ENCODE measurements at regions not wholly inside any gene's neighbourhood (a gene's known extent, or its start where the extent isn't known, plus 50 kb on each side); places are given as distances from the start of the nearest gene placed in this dataset.
A peak's percentile ranks its signal among the peaks of the same experiment; 100 is the strongest.
"Not testable (repeated sequence)": the region's sequence is repeated elsewhere in the genome, so short reads cannot be mapped to it uniquely, and the experiment has no call there.

DNA sequence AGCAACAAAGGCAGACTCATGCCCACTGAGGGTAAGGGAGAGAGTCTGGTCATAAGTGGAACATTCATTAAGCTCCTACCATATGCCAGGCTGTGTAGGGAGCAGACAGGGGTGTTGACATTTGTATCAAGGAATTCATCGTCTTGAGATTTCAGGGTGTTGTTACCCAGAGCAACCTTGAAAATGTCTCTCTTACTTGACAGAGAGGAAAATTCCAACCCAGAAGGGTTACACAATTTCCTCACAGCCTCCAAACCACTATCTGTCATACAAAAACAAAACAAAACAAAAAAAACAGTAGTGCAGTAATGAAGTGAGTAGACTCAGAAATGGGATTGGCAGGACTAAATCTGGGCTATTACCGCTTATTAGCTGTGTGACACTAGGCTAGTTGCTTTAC is 113.2 kb downstream of the MIAT start:
- TF ChIP-seq, protein P1, sequence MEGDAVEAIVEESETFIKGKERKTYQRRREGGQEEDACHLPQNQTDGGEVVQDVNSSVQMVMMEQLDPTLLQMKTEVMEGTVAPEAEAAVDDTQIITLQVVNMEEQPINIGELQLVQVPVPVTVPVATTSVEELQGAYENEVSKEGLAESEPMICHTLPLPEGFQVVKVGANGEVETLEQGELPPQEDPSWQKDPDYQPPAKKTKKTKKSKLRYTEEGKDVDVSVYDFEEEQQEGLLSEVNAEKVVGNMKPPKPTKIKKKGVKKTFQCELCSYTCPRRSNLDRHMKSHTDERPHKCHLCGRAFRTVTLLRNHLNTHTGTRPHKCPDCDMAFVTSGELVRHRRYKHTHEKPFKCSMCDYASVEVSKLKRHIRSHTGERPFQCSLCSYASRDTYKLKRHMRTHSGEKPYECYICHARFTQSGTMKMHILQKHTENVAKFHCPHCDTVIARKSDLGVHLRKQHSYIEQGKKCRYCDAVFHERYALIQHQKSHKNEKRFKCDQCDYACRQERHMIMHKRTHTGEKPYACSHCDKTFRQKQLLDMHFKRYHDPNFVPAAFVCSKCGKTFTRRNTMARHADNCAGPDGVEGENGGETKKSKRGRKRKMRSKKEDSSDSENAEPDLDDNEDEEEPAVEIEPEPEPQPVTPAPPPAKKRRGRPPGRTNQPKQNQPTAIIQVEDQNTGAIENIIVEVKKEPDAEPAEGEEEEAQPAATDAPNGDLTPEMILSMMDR (IDR thresholded peaks at IDR 0.05; ENCODE audit: low read depth, low read length), result no peak
- Histone ChIP-seq H3K27ac (no peak overlapping the region), H3K4me3 (no peak overlapping the region), H3K27me3 (no peaks in the 10 kb centered on the region), H3K9me3 (ENCODE audit: low read depth) (no peaks in the 10 kb centered on the region), H3K36me3 (no peaks in the 10 kb centered on the region), H3K4me1 (ENCODE audit: low read depth) (no peaks in the 10 kb centered on the region)
- DNase-seq (ENCODE audit: low read depth in 1 of 2, low spot score in 1 of 2), result peak in 1 of 2 donors; percentile 90

DNA sequence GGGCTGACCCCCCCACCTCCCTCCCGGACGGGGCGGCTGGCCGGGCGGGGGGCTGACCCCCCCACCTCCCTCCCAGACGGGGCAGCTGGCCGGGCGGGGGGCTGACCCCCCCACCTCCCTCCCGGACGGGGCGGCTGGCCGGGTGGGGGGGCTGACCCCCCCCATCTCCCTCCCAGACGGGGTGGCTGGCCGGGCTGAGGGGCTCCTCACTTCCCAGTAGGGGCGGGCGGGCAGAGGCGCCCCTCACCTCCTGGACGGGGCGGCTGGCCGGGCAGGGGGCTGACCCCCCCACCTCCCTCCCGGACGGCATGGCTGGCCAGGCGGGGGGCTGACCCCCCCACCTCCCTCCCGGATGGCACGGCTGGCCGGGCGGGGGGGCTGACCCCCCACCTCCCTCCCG is 115.7 kb downstream of the MIAT start:
- not testable (repeated sequence) for H3K27ac ChIP-seq; H3K36me3 ChIP-seq; H3K4me3 ChIP-seq; H3K9me3 ChIP-seq (ENCODE audit: low read depth); DNase-seq (ENCODE audit: low read depth in 1 of 2, low spot score in 1 of 2); H3K27me3 ChIP-seq; H3K4me1 ChIP-seq (ENCODE audit: low read depth)

DNA sequence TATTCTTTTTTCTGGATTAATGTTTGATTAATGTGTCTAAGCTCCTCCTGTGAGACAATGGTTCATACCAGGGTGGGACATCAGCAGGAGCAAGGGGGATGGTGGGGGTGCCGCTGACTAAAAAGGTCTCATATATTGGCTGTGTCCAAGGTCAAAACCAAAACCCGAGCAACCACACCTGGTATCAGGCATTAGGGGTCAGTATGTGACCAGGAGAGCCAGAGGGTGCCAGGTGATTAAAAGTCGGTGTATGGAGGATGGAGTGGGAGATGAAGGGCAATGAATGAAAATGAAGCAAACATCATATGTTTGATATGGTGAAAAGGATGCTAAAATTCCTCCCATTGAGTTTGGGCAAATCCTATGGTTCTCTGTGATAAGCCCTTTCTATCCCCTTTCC is 118.0 kb downstream of the MIAT start:
- DNase-seq (ENCODE audit: low read depth in 1 of 2, low spot score in 1 of 2), result no peak
- Histone ChIP-seq H3K4me3 (no peak overlapping the region), H3K36me3 (no peaks in the 10 kb centered on the region), H3K4me1 (ENCODE audit: low read depth) (peaks cover 15% of the 10 kb centered on the region), H3K9me3 (ENCODE audit: low read depth) (no peaks in the 10 kb centered on the region), H3K27me3 (no peaks in the 10 kb centered on the region), H3K27ac (no peak overlapping the region)
- TF ChIP-seq, protein P1 (IDR thresholded peaks at IDR 0.05; ENCODE audit: low read depth, low read length), result no peak

DNA sequence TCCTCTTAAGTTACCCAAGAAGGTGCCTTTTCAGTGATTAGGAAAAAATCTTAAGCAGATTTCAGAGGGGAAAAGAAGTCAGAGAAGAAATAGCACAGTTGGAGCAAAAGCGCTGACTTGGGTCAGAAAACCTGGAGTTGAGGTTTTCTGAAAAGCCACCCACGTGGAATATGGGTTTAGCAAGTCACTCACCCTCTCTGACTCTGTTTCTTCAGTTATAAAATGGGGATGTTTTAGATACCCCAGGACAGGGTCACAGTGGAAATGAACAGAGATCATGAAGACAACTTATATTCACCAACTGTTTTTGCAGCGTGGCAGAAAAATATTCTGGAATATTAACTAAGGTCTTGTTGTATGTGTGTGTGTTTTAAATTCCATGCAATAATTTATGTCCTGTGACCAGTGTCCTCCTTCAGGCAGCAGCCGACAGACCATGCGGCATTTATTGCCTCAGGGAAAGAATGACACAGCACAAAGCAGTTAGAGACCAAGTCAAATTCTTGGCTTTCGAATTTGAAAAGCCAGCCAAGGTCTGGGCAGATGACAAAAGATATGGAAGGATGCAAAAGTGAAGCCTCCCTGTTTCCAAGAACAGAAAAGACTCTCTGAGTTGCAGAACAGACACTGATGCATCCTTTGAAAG is 119.9 kb downstream of the MIAT start:
- no peaks in the 10 kb centered on the region for H3K9me3 ChIP-seq (ENCODE audit: low read depth)
- TF ChIP-seq, protein P1 (IDR thresholded peaks at IDR 0.05; ENCODE audit: low read depth, low read length), result no peak
- DNase-seq (ENCODE audit: low read depth in 1 of 2, low spot score in 1 of 2), result peak in 1 of 2 donors; percentile 25
- H3K27ac ChIP-seq, result no peak overlapping the region
- H3K27me3 ChIP-seq, result no peaks in the 10 kb centered on the region
- H3K4me1 ChIP-seq (ENCODE audit: low read depth), result peaks cover 23% of the 10 kb centered on the region
- H3K36me3 ChIP-seq, result no peaks in the 10 kb centered on the region
- H3K4me3 ChIP-seq, result no peak overlapping the region

DNA sequence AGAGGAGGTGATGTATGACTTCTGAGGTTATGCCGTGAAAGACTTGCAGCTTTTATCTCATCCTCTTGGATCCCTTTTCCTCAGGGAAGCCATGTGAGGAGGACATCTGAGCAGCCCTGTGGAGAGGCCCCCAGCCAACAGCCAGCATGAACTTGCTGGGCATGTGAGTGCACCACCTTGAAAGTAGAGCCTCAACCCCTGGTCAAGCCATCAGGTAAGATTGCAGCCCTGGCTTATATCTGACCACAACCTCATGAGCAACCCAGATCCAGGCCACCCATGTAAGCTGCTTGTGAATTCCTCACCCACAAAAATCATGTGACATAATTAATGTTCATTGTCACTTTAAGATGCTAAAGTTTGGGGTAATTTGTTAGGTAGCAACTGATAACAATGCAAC is 121.0 kb downstream of the MIAT start:
- H3K36me3 ChIP-seq, result no peaks in the 10 kb centered on the region
- H3K27ac ChIP-seq, result no peak overlapping the region
- TF ChIP-seq, protein P1 (IDR thresholded peaks at IDR 0.05; ENCODE audit: low read depth, low read length), result no peak
- no peaks in the 10 kb centered on the region for H3K27me3 ChIP-seq
- H3K4me3 ChIP-seq, result no peak overlapping the region
- DNase-seq (ENCODE audit: low read depth in 1 of 2, low spot score in 1 of 2), result no peak
- peaks cover 23% of the 10 kb centered on the region for H3K4me1 ChIP-seq (ENCODE audit: low read depth)
- H3K9me3 ChIP-seq (ENCODE audit: low read depth), result no peaks in the 10 kb centered on the region

DNA sequence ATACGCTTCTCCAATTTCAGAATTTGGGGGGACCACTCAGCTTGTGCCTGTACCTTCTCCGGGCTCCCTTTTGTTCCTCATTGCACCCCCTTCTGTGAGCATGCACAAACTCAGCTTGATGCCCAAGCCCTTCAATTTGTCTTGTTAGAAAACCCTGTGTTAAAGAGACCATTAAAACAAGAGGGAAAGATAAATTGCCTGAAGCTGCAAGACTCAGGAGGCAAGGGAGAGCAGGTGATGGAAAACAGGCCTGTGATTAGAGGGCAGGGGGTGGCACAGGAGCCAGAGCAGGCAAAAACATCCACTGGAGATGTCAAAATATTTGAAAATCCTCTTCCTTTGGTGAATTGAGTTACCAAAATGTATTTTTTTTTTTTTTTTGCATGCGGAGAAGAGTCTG is 121.7 kb downstream of the MIAT start:
- Histone ChIP-seq H3K9me3 (ENCODE audit: low read depth) (no peaks in the 10 kb centered on the region), H3K4me3 (no peak overlapping the region), H3K4me1 (ENCODE audit: low read depth) (peaks cover 23% of the 10 kb centered on the region), H3K27ac (no peak overlapping the region), H3K27me3 (no peaks in the 10 kb centered on the region), H3K36me3 (no peaks in the 10 kb centered on the region)
- peak in 1 of 2 donors; percentile 57 for DNase-seq (ENCODE audit: low read depth in 1 of 2, low spot score in 1 of 2)
- TF ChIP-seq, protein P1 (IDR thresholded peaks at IDR 0.05; ENCODE audit: low read depth, low read length), result no peak

Measured in cardiac muscle cell (in vitro differentiated cells and primary cell).